Sigmoid colon (tissue), 6 donors: ENCODE measurements at regions not wholly inside any gene's neighbourhood (a gene's known extent, or its start where the extent isn't known, plus 50 kb on each side); places are given as distances from the start of the nearest gene placed in this dataset.
"Not testable (repeated sequence)": the region's sequence is repeated elsewhere in the genome, so short reads cannot be mapped to it uniquely, and the experiment has no call there.

Experiments used
- DNase-seq: peaks from one replicate; pipeline ENCODE4 v3.0.0-alpha.2; 2019
- H3K27ac ChIP-seq, 4 donors: fragments of 200-600 bp; sonication (generic); one replicate each; pipeline ENCODE4 v1.5.1; 2016 to 2019; ENCODE audit warnings: mild to moderate bottlenecking in 1 of 4
- H3K27me3 ChIP-seq, 3 donors: fragments of 200-600 bp; sonication (generic); one replicate each; pipeline ENCODE4 v1.5.1; 2019; ENCODE audit warnings: mild to moderate bottlenecking in 1 of 3
- H3K36me3 ChIP-seq, 4 donors: fragments of 200-600 bp; sonication (generic); one replicate each; pipeline ENCODE4 v1.5.1; 2016 to 2019
- H3K4me1 ChIP-seq, 4 donors: fragments of 200-600 bp; sonication (generic); one replicate each; pipeline ENCODE4 v1.5.1; 2017 to 2019
- H3K4me3 ChIP-seq, 4 donors: fragments of 200-600 bp; sonication (generic); one replicate each; pipeline ENCODE4 v1.5.1; 2017 to 2019; ENCODE audit warnings: mild to moderate bottlenecking in 2 of 4, moderate library complexity in 1 of 4
- H3K9me3 ChIP-seq, 4 donors: fragments of 200-600 bp in 3 of 4; sonication (generic) in 3 of 4; one replicate each; pipeline versions ENCODE4 v1.5.1 to v1.6.1; 2013 to 2019
- CTCF ChIP-seq, 4 experiments: fragments of 450-650 bp in 3 of 4; fragments of 200-600 bp in 1 of 4; IDR thresholded peaks; one replicate each; pipeline ENCODE4 v1.5.1; 2016 to 2019; ENCODE audit warnings: antibody characterized with exemption in 4 of 4, mild to moderate bottlenecking in 3 of 4, moderate library complexity in 2 of 4
- EP300 ChIP-seq, 4 donors: sonication (generic); formaldehyde crosslinking; IDR thresholded peaks; one replicate each; pipeline ENCODE4 v1.6.1; 2017; ENCODE audit warnings: antibody characterized with exemption in 4 of 4
- POLR2A ChIP-seq, 2 donors: fragments of 450-650 bp; IDR thresholded peaks; one replicate each; pipeline ENCODE4 v1.6.1; 2016; ENCODE audit warnings: antibody characterized with exemption in 2 of 2, mild to moderate bottlenecking in 2 of 2, moderate library complexity in 2 of 2
- POLR2AphosphoS5 ChIP-seq, 4 donors: sonication (generic); formaldehyde crosslinking; IDR thresholded peaks; one replicate each; pipeline ENCODE4 v1.6.1; 2017; ENCODE audit warnings: antibody characterized with exemption in 4 of 4
- WGBS, 2 donors: extraction: QIAGEN DNeasy Blood & Tissue Kit; methylation state at CpG; one replicate each; pipeline ENCODE4 v1.1.7; 2013; 5-methylcytosine and 5-hydroxymethylcytosine counted together
- intact Hi-C: fragments of 100-400 bp; cut with DNase I; formaldehyde crosslinking; loops from one replicate; pipeline ENCODE4 v1.15.1; 2023
- donor health status: healthy with polysubstance abuse.
- donor health status: healthy.

GRCh38 chr11:92461447-92461846 is 236.8 kb downstream of the FAT3 start:
- Histone ChIP-seq H3K4me3 (no peak overlapping the region), H3K9me3 (no peaks in the 10 kb centered on the region), H3K27ac (no peak overlapping the region), H3K27me3 (no peaks in the 10 kb centered on the region), H3K36me3 (no peaks in the 10 kb centered on the region), H3K4me1 (no peaks in the 10 kb centered on the region)
- TF ChIP-seq EP300 (IDR thresholded peaks at IDR 0.05) (no peak), CTCF (IDR thresholded peaks at IDR 0.05) (no peak), POLR2AphosphoS5 (IDR thresholded peaks at IDR 0.05) (no peak), POLR2A (IDR thresholded peaks at IDR 0.05) (no peak)
- 83 to 89% methylated on average over 3 of the region's 3 CpGs for WGBS, 2 donors
- intact Hi-C loops = no loop called here
- DNase-seq = no peak

GRCh38 chr11:92462821-92463220 is 238.2 kb downstream of the FAT3 start:
- no peak overlapping the region for H3K27ac ChIP-seq
- no peaks in the 10 kb centered on the region for H3K4me1 ChIP-seq
- no peak for TF ChIP-seq POLR2A (IDR thresholded peaks at IDR 0.05)
- TF ChIP-seq POLR2AphosphoS5 (IDR thresholded peaks at IDR 0.05) = no peak
- TF ChIP-seq EP300 (IDR thresholded peaks at IDR 0.05) = no peak
- TF ChIP-seq CTCF (IDR thresholded peaks at IDR 0.05) = no peak
- H3K9me3 ChIP-seq = no peaks in the 10 kb centered on the region
- 38 to 47% methylated on average over 1 of the region's 1 CpG for WGBS, 2 donors
- no peak overlapping the region for H3K4me3 ChIP-seq
- H3K27me3 ChIP-seq = no peaks in the 10 kb centered on the region
- intact Hi-C loops = no loop called here
- H3K36me3 ChIP-seq = no peaks in the 10 kb centered on the region
- DNase-seq = no peak

GRCh38 chr11:92464822-92465221 is 240.2 kb downstream of the FAT3 start:
- H3K27me3 ChIP-seq = no peaks in the 10 kb centered on the region
- WGBS, 2 donors = 74 to 76% methylated on average over 6 of the region's 6 CpGs
- H3K36me3 ChIP-seq = no peaks in the 10 kb centered on the region
- TF ChIP-seq EP300 (IDR thresholded peaks at IDR 0.05) (no peak), CTCF (IDR thresholded peaks at IDR 0.05) (no peak), POLR2AphosphoS5 (IDR thresholded peaks at IDR 0.05) (no peak), POLR2A (IDR thresholded peaks at IDR 0.05) (no peak)
- no peak for DNase-seq
- intact Hi-C loops = no loop called here
- H3K9me3 ChIP-seq = no peaks in the 10 kb centered on the region
- no peak overlapping the region for H3K27ac ChIP-seq
- no peaks in the 10 kb centered on the region for H3K4me1 ChIP-seq
- H3K4me3 ChIP-seq = no peak overlapping the region

- H3K4me3 ChIP-seq, H3K27me3 ChIP-seq, H3K27ac ChIP-seq, intact Hi-C loops, H3K4me1 ChIP-seq, H3K36me3 ChIP-seq, H3K9me3 ChIP-seq, DNase-seq: not testable (repeated sequence)
- WGBS, 2 donors = 84 to 99% methylated on average over 2 of the region's 3 CpGs
Observed at GRCh38 chr11:92465410-92465809, 240.8 kb downstream of the FAT3 start.

- intact Hi-C loops = no loop called here
- no peak for DNase-seq
- Histone ChIP-seq H3K4me3 (no peak overlapping the region), H3K27me3 (no peaks in the 10 kb centered on the region), H3K36me3 (no peaks in the 10 kb centered on the region), H3K9me3 (no peaks in the 10 kb centered on the region), H3K4me1 (no peaks in the 10 kb centered on the region), H3K27ac (no peak overlapping the region)
- TF ChIP-seq POLR2AphosphoS5 (IDR thresholded peaks at IDR 0.05) = no peak
- no peak for TF ChIP-seq EP300 (IDR thresholded peaks at IDR 0.05)
- TF ChIP-seq CTCF (IDR thresholded peaks at IDR 0.05) = no peak
- TF ChIP-seq POLR2A (IDR thresholded peaks at IDR 0.05) = no peak
- WGBS, 2 donors = 86 to 88% methylated on average over 3 of the region's 3 CpGs
Observed at GRCh38 chr11:92473736-92474135, 249.1 kb downstream of the FAT3 start.
